GM12878 (cell line): ENCODE measurements at regions not wholly inside any gene's neighbourhood (a gene's known extent, or its start where the extent isn't known, plus 50 kb on each side); places are given as distances from the start of the nearest gene placed in this dataset.

Experiments used
- ATAC-seq: fragments of 200-7000 bp; cut with Tn5 transposase; 3 replicates; pipeline ENCODE4 v1.9.1; 2020; ENCODE audit warnings: mild to moderate bottlenecking, moderate library complexity
- BruUV-seq: library from RNA; stranded (reverse); fragments of 400-500 nt; replicated peaks from 2 replicates; lab custom pipeline; 2021; lab: Mats Ljungman, UMichigan
- CTCF ChIA-PET: fragments of 300-600 bp; sonication (Branson Sonifier 250); formaldehyde crosslinking; extraction: SDS; loops from one replicate; lab custom pipeline; 2021; ENCODE audit warnings: inconsistent platforms; lab: Yijun Ruan, JAX
- POLR2A ChIA-PET: fragments of 350-600 bp; formaldehyde crosslinking; extraction: SDS; loops from one replicate; lab custom pipeline; 2021; ENCODE audit warnings: inconsistent platforms; lab: Charles Lee
- RAD21 ChIA-PET: fragments of 300-600 bp; sonication (Branson Sonifier 250); formaldehyde crosslinking; loops from one replicate; lab custom pipeline; 2023; ENCODE audit warnings: antibody characterized with exemption; ENCODE audit not compliant: unreplicated experiment; lab: Charles Lee
- SMC1A ChIA-PET: fragments of 300-600 bp; sonication (Branson Sonifier 250); formaldehyde crosslinking; loops from one replicate; lab custom pipeline; 2023; ENCODE audit not compliant: unreplicated experiment, uncharacterized antibody; lab: Charles Lee
- DNase-seq: peaks from one replicate; pipeline ENCODE4 v3.0.0-alpha.2; 2011; ENCODE audit warnings: low read depth, low spot score
- FAIRE-seq: peaks from 3 replicates; lab custom pipeline; 2011; peaks lifted over from hg19 to GRCh38; lab: Jason Lieb, UNC
- H2AFZ ChIP-seq: 2 replicates; pipeline ENCODE4 v1.6.0; 2011; ENCODE audit warnings: low read depth, low read length, control low read depth; ENCODE audit not compliant: control insufficient read depth
- H3K27ac ChIP-seq: 2 replicates; pipeline ENCODE4 v1.5.1; 2011; ENCODE audit warnings: control low read depth; ENCODE audit not compliant: control insufficient read depth, insufficient read depth
- H3K27me3 ChIP-seq, 2 experiments: replicated peaks in 1 of 2; 2 replicates each; pipeline versions ENCODE4 v1.6.0 to v1.6.1; 2011; ENCODE audit warnings: low read length in 1 of 2; ENCODE audit not compliant: control insufficient read depth in 2 of 2, insufficient read depth in 2 of 2
- H3K36me3 ChIP-seq, 2 experiments: 2 replicates each; pipeline ENCODE4 v1.5.1; 2011; ENCODE audit warnings: low read length in 1 of 2; ENCODE audit not compliant: control insufficient read depth in 2 of 2, insufficient read depth in 2 of 2
- H3K4me1 ChIP-seq: 2 replicates; pipeline ENCODE4 v1.6.1; 2011; ENCODE audit warnings: mild to moderate bottlenecking, low read length, moderate library complexity, mixed read lengths; ENCODE audit not compliant: control insufficient read depth, insufficient read depth
- H3K4me2 ChIP-seq: 2 replicates; pipeline ENCODE4 v1.6.0; 2011; ENCODE audit warnings: control low read depth; ENCODE audit not compliant: control insufficient read depth, insufficient read depth
- H3K4me3 ChIP-seq: fragments of 200-600 bp; sonication (generic); 2 replicates; pipeline ENCODE4 v1.5.1; 2016
- H3K79me2 ChIP-seq: 2 replicates; pipeline ENCODE4 v1.6.0; 2011; ENCODE audit warnings: low read length; ENCODE audit not compliant: control insufficient read depth, insufficient read depth
- H3K9ac ChIP-seq: 2 replicates; pipeline ENCODE4 v1.8.0; 2011; ENCODE audit warnings: low read length, control low read depth, mixed read lengths; ENCODE audit not compliant: control insufficient read depth, insufficient read depth
- H3K9me3 ChIP-seq: replicated peaks from 3 replicates; pipeline ENCODE4 v1.5.1; 2011; ENCODE audit warnings: mild to moderate bottlenecking, low read length; ENCODE audit not compliant: control insufficient read depth, insufficient read depth
- H4K20me1 ChIP-seq: 2 replicates; pipeline ENCODE4 v1.6.0; 2011; ENCODE audit not compliant: control insufficient read depth, insufficient read depth
- BHLHE40 ChIP-seq, 2 experiments: fragments of 450-650 bp in 1 of 2; IDR thresholded peaks; 2 replicates each; pipeline ENCODE4 v1.6.1; 2011 to 2017; ENCODE audit warnings: low read depth in 2 of 2, borderline replicate concordance in 1 of 2, improper control_type of control experiment in 1 of 2, low read length in 1 of 2, mild to moderate bottlenecking in 1 of 2
- EED ChIP-seq: sonication (generic); IDR thresholded peaks from 2 replicates; pipeline ENCODE4 v1.6.1; 2016; ENCODE audit warnings: antibody characterized with exemption, low read depth
- FOS ChIP-seq: IDR thresholded peaks from 3 replicates; pipeline ENCODE4 v1.6.1; 2011; ENCODE audit warnings: borderline replicate concordance; ENCODE audit not compliant: insufficient read length; ENCODE audit errors: extremely low read depth
- KDM1A ChIP-seq: fragments of 200-600 bp; sonication (generic); IDR thresholded peaks from 2 replicates; pipeline ENCODE4 v1.6.1; 2016; ENCODE audit warnings: borderline replicate concordance
- PML ChIP-seq: IDR thresholded peaks from 2 replicates; pipeline ENCODE4 v1.6.1; 2012; ENCODE audit warnings: low read length, inconsistent platforms
- POLR2AphosphoS5 ChIP-seq: IDR thresholded peaks from 2 replicates; pipeline ENCODE4 v1.6.1; 2011; ENCODE audit warnings: mild to moderate bottlenecking, low read length, inconsistent platforms
- RBBP5 ChIP-seq: fragments of 200-600 bp; sonication (generic); conservative IDR thresholded peaks from 2 replicates; pipeline ENCODE4 v1.6.1; 2016
- RUNX3 ChIP-seq: IDR thresholded peaks from 2 replicates; pipeline ENCODE4 v1.6.1; 2012; ENCODE audit warnings: low read length, inconsistent platforms
- SMAD5 ChIP-seq: IDR thresholded peaks from 2 replicates; pipeline ENCODE4 v1.6.1; 2016; ENCODE audit warnings: antibody characterized with exemption, low read depth
- SMC3 ChIP-seq: IDR thresholded peaks from 2 replicates; pipeline ENCODE4 v1.6.1; 2011; ENCODE audit warnings: low read length, improper control_type of control experiment, borderline replicate concordance
- SREBF2 ChIP-seq: IDR thresholded peaks from 2 replicates; pipeline ENCODE4 v1.6.1; 2012; ENCODE audit warnings: mild to moderate bottlenecking, low read length
- TCF3 ChIP-seq: IDR thresholded peaks from 2 replicates; pipeline ENCODE4 v1.6.1; 2012; ENCODE audit warnings: low read depth, mild to moderate bottlenecking, low read length, borderline replicate concordance; ENCODE audit not compliant: insufficient read depth
- YBX1 ChIP-seq: fragments of 450-650 bp; IDR thresholded peaks from 2 replicates; pipeline ENCODE4 v1.6.1; 2016; ENCODE audit warnings: antibody characterized with exemption
- ZSCAN29 ChIP-seq: fragments of 450-650 bp; IDR thresholded peaks from 2 replicates; pipeline ENCODE4 v1.6.1; 2017; ENCODE audit warnings: mild to moderate bottlenecking, moderate library complexity
- WGBS: methylation state at CpG from one replicate; pipeline ENCODE4 v1.1.6; 2016; ENCODE audit warnings: low lambda C conversion rate; ENCODE audit not compliant: insufficient replicate concordance, insufficient coverage; ENCODE audit errors: missing lambda C conversion rate; 5-methylcytosine and 5-hydroxymethylcytosine counted together
- in situ Hi-C: fragments of 300-500 bp; cut with MboI; formaldehyde crosslinking; loops from 9 replicates; pipeline ENCODE4 v1.14.3; 2018; ENCODE audit warnings: mixed read lengths
- intact Hi-C: fragments of 100-400 bp; cut with micrococcal nuclease; formaldehyde crosslinking; loops from one replicate; pipeline ENCODE4 v1.14.2; 2022; ENCODE audit not compliant: unreplicated experiment
- TF ChIP-seq, protein P1 (sequence below): IDR thresholded peaks from 2 replicates; pipeline ENCODE4 v1.6.1; 2012; ENCODE audit warnings: low read depth, low read length, improper control_type of control experiment
- TF ChIP-seq, protein P2 (sequence below): fragments of 450-650 bp; IDR thresholded peaks from 2 replicates; pipeline ENCODE4 v1.6.1; 2017; ENCODE audit warnings: mild to moderate bottlenecking, low read depth, inconsistent platforms; ENCODE audit not compliant: poor library complexity, severe bottlenecking
- TF ChIP-seq, protein P3 (sequence below): fragments of 450-650 bp; IDR thresholded peaks from 2 replicates; pipeline ENCODE4 v1.6.1; 2017; ENCODE audit warnings: mild to moderate bottlenecking, moderate library complexity
- TF ChIP-seq, protein P4 (sequence below): IDR thresholded peaks from 2 replicates; pipeline ENCODE4 v1.6.1; 2012; ENCODE audit warnings: low read length, inconsistent platforms

DNA sequence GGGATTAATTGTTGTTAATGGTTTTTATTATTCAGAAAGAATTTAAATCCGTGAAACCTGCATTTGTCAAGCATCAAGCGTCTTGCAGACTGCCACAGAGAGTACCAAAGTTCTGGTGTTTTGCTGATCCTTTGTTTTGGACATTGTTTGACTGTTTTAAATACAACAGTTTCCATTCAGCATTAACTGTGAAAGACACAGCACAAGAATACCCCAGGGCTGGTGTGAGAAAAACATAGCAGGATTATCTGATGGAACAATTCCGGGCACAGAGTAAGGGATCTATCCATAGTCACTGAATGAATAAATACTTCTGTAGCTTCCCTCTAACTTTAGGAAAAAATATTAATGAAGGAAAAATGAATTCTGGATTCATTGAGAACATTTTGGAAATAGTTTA is 202.3 kb downstream of the LTN1 start:
- no peaks in the 10 kb centered on the region for H3K27me3 ChIP-seq
- SMC1A ChIA-PET, result no interaction called here
- TF ChIP-seq, protein P1, sequence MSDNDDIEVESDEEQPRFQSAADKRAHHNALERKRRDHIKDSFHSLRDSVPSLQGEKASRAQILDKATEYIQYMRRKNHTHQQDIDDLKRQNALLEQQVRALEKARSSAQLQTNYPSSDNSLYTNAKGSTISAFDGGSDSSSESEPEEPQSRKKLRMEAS, result no peak
- TF ChIP-seq RUNX3 (no peak), SMAD5 (no peak), PML (no peak), POLR2AphosphoS5 (no peak), ZSCAN29 (no peak), SREBF2 (no peak), EED (no peak), YBX1 (no peak), FOS (no peak), TCF3 (no peak), RBBP5 (no peak), KDM1A (no peak), BHLHE40 (IDR thresholded peaks at IDR 0.05; ENCODE audit: borderline replicate concordance in 1 of 2, low read depth in 2 of 2, low read length in 1 of 2) (no peak), SMC3 (no peak)
- TF ChIP-seq, protein P2, sequence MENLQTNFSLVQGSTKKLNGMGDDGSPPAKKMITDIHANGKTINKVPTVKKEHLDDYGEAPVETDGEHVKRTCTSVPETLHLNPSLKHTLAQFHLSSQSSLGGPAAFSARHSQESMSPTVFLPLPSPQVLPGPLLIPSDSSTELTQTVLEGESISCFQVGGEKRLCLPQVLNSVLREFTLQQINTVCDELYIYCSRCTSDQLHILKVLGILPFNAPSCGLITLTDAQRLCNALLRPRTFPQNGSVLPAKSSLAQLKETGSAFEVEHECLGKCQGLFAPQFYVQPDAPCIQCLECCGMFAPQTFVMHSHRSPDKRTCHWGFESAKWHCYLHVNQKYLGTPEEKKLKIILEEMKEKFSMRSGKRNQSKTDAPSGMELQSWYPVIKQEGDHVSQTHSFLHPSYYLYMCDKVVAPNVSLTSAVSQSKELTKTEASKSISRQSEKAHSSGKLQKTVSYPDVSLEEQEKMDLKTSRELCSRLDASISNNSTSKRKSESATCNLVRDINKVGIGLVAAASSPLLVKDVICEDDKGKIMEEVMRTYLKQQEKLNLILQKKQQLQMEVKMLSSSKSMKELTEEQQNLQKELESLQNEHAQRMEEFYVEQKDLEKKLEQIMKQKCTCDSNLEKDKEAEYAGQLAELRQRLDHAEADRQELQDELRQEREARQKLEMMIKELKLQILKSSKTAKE, result no peak
- TF ChIP-seq, protein P3, sequence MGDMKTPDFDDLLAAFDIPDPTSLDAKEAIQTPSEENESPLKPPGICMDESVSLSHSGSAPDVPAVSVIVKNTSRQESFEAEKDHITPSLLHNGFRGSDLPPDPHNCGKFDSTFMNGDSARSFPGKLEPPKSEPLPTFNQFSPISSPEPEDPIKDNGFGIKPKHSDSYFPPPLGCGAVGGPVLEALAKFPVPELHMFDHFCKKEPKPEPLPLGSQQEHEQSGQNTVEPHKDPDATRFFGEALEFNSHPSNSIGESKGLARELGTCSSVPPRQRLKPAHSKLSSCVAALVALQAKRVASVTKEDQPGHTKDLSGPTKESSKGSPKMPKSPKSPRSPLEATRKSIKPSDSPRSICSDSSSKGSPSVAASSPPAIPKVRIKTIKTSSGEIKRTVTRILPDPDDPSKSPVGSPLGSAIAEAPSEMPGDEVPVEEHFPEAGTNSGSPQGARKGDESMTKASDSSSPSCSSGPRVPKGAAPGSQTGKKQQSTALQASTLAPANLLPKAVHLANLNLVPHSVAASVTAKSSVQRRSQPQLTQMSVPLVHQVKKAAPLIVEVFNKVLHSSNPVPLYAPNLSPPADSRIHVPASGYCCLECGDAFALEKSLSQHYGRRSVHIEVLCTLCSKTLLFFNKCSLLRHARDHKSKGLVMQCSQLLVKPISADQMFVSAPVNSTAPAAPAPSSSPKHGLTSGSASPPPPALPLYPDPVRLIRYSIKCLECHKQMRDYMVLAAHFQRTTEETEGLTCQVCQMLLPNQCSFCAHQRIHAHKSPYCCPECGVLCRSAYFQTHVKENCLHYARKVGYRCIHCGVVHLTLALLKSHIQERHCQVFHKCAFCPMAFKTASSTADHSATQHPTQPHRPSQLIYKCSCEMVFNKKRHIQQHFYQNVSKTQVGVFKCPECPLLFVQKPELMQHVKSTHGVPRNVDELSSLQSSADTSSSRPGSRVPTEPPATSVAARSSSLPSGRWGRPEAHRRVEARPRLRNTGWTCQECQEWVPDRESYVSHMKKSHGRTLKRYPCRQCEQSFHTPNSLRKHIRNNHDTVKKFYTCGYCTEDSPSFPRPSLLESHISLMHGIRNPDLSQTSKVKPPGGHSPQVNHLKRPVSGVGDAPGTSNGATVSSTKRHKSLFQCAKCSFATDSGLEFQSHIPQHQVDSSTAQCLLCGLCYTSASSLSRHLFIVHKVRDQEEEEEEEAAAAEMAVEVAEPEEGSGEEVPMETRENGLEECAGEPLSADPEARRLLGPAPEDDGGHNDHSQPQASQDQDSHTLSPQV, result no peak
- TF ChIP-seq, protein P4, sequence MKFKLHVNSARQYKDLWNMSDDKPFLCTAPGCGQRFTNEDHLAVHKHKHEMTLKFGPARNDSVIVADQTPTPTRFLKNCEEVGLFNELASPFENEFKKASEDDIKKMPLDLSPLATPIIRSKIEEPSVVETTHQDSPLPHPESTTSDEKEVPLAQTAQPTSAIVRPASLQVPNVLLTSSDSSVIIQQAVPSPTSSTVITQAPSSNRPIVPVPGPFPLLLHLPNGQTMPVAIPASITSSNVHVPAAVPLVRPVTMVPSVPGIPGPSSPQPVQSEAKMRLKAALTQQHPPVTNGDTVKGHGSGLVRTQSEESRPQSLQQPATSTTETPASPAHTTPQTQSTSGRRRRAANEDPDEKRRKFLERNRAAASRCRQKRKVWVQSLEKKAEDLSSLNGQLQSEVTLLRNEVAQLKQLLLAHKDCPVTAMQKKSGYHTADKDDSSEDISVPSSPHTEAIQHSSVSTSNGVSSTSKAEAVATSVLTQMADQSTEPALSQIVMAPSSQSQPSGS, result no peak
- H3K4me1 ChIP-seq, result no peaks in the 10 kb centered on the region
- CTCF ChIA-PET, result no interaction called here
- no peaks in the 10 kb centered on the region for H3K79me2 ChIP-seq
- intact Hi-C loops (no loop called here), in situ Hi-C loops (no loop called here)
- 14% methylated on average over 3 of the region's 3 CpGs for WGBS
- BruUV-seq, result no TSS peak
- no peaks in the 10 kb centered on the region for H3K36me3 ChIP-seq
- ATAC-seq, result no peak
- FAIRE-seq, result no peak
- no peak overlapping the region for H3K27ac ChIP-seq
- H4K20me1 ChIP-seq, result no peaks in the 10 kb centered on the region
- no peak overlapping the region for H3K9ac ChIP-seq
- H3K9me3 ChIP-seq, result no peaks in the 10 kb centered on the region
- no peak overlapping the region for H3K4me3 ChIP-seq
- no peak for DNase-seq
- no peak overlapping the region for H2AFZ ChIP-seq
- RAD21 ChIA-PET, result no interaction called here
- POLR2A ChIA-PET, result no interaction called here
- no peak overlapping the region for H3K4me2 ChIP-seq
